SK-N-SH (cell line): ENCODE measurements at regions not wholly inside any gene's neighbourhood (a gene's known extent, or its start where the extent isn't known, plus 50 kb on each side); places are given as distances from the start of the nearest gene placed in this dataset.

ENCODE experiments used
- CTCF ChIA-PET: fragments of 300-600, 350-600 bp; formaldehyde crosslinking; extraction: SDS; loops from one replicate; lab custom pipeline; 2021; lab: Yijun Ruan, JAX
- POLR2A ChIA-PET: fragments of 350-600 bp; sonication (Branson Sonifier 250); formaldehyde crosslinking; extraction: SDS; loops from one replicate; lab custom pipeline; 2020; ENCODE audit warnings: antibody characterized with exemption, inconsistent platforms; lab: Yijun Ruan, JAX
- DNase-seq: peaks from one replicate; pipeline ENCODE4 v3.0.0; 2012
- H2AFZ ChIP-seq: fragments of 200-600 bp; sonication (generic); 2 replicates; pipeline ENCODE4 v1.8.1; 2016; ENCODE audit warnings: antibody characterized with exemption, mild to moderate bottlenecking, low read depth
- H3F3A ChIP-seq: fragments of 200-600 bp; sonication (generic); replicated peaks from 2 replicates; pipeline ENCODE3; 2016; ENCODE audit warnings: antibody characterized with exemption, mild to moderate bottlenecking; ENCODE audit not compliant: insufficient read depth
- H3K27ac ChIP-seq, 2 experiments: fragments of 200-500 bp in 1 of 2; fragments of 200-600 bp in 1 of 2; sonication (Bioruptor generic) in 1 of 2; sonication (generic), shearing (Covaris generic) in 1 of 2; 2 replicates each; pipeline versions ENCODE4 v1.5.1 to v1.6.1; 2014 to 2016; ENCODE audit warnings: low read depth in 2 of 2, inconsistent platforms in 1 of 2, low read length in 1 of 2, mild to moderate bottlenecking in 1 of 2, mixed read lengths in 1 of 2
- H3K27me3 ChIP-seq: fragments of 200-600 bp; sonication (generic), shearing (Covaris generic); 2 replicates; pipeline ENCODE4 v1.6.1; 2016; ENCODE audit warnings: mixed run types; ENCODE audit not compliant: insufficient read depth
- H3K36me3 ChIP-seq, 2 experiments: fragments of 200-500 bp in 1 of 2; fragments of 200-600 bp in 1 of 2; sonication (Bioruptor generic) in 1 of 2; sonication (generic) in 1 of 2; replicated peaks in 1 of 2; 2 replicates each; pipeline versions ENCODE3 to v1.5.1; 2014 to 2016; ENCODE audit warnings: low read length in 1 of 2, mild to moderate bottlenecking in 1 of 2; ENCODE audit not compliant: insufficient read depth in 2 of 2, control insufficient read depth in 1 of 2
- H3K4me1 ChIP-seq, 2 experiments: fragments of 200-500 bp in 1 of 2; fragments of 200-600 bp in 1 of 2; sonication (Bioruptor generic) in 1 of 2; sonication (generic), shearing (Covaris generic) in 1 of 2; 2 replicates each; pipeline versions ENCODE4 v1.5.1 to v1.6.1; 2014 to 2016; ENCODE audit warnings: low read depth in 1 of 2, low read length in 1 of 2, mixed run types in 1 of 2; ENCODE audit not compliant: insufficient read depth in 2 of 2, control insufficient read depth in 1 of 2
- H3K4me2 ChIP-seq: fragments of 200-600 bp; sonication (generic), shearing (Covaris generic); 2 replicates; pipeline ENCODE4 v1.6.1; 2017; ENCODE audit warnings: mixed run types
- H3K4me3 ChIP-seq, 2 experiments: fragments of 200-500 bp in 1 of 2; fragments of 200-600 bp in 1 of 2; sonication (Bioruptor generic) in 1 of 2; sonication (generic), shearing (Covaris generic) in 1 of 2; 2 replicates each; pipeline versions ENCODE4 v1.5.1 to v1.8.1; 2014 to 2016; ENCODE audit warnings: low read depth in 2 of 2, inconsistent platforms in 1 of 2, low read length in 1 of 2, mild to moderate bottlenecking in 1 of 2, mixed read lengths in 1 of 2, moderate library complexity in 1 of 2
- H3K79me2 ChIP-seq: fragments of 200-600 bp; sonication (generic); 2 replicates; pipeline ENCODE4 v1.8.1; 2017; ENCODE audit warnings: mild to moderate bottlenecking; ENCODE audit not compliant: insufficient read depth
- H3K9ac ChIP-seq: fragments of 200-600 bp; sonication (generic); 2 replicates; pipeline ENCODE4 v1.6.1; 2017; ENCODE audit warnings: mixed run types
- H3K9me2 ChIP-seq: fragments of 200-600 bp; sonication (generic); 2 replicates; pipeline ENCODE4 v1.6.1; 2017; ENCODE audit warnings: mixed run types
- H3K9me3 ChIP-seq: fragments of 200-600 bp; sonication (generic); 2 replicates; pipeline ENCODE4 v1.6.1; 2017; ENCODE audit warnings: mixed run types, mild to moderate bottlenecking, moderate library complexity
- H4K20me1 ChIP-seq: fragments of 200-600 bp; sonication (generic); 2 replicates; pipeline ENCODE4 v1.6.1; 2017; ENCODE audit warnings: mild to moderate bottlenecking, mixed run types; ENCODE audit not compliant: insufficient read depth
- CHD2 ChIP-seq: fragments of 150-350 bp; IDR thresholded peaks from 2 replicates; pipeline ENCODE4 v1.6.1; 2018; ENCODE audit warnings: low read length; ENCODE audit not compliant: partially characterized antibody
- CTCF ChIP-seq: fragments of 200-600 bp; sonication (generic); IDR thresholded peaks from 2 replicates; pipeline ENCODE4 v1.6.1; 2017; ENCODE audit warnings: antibody characterized with exemption, mild to moderate bottlenecking, moderate library complexity
- EZH2phosphoT487 ChIP-seq: fragments of 200-600 bp; sonication (generic); IDR thresholded peaks from 2 replicates; pipeline ENCODE4 v1.6.1; 2017; ENCODE audit warnings: low read depth, mixed run types, mild to moderate bottlenecking, antibody characterized with exemption, moderate library complexity, borderline replicate concordance
- FOSL2 ChIP-seq: IDR thresholded peaks from 2 replicates; pipeline ENCODE4 v1.4.0; 2012; ENCODE audit warnings: low read depth, mild to moderate bottlenecking, moderate library complexity, borderline replicate concordance
- GABPA ChIP-seq: IDR thresholded peaks from 2 replicates; pipeline ENCODE4 v1.4.0; 2012; ENCODE audit warnings: low read depth, mild to moderate bottlenecking
- GATA2 ChIP-seq: sonication (generic); formaldehyde crosslinking; IDR thresholded peaks from 2 replicates; pipeline ENCODE4 v1.5.0; 2020; ENCODE audit warnings: mild to moderate bottlenecking, missing genetic modification reagents
- NRF1 ChIP-seq: IDR thresholded peaks from 2 replicates; pipeline ENCODE4 v1.6.1; 2012; ENCODE audit warnings: low read depth, mild to moderate bottlenecking, low read length
- POLR2AphosphoS5 ChIP-seq: IDR thresholded peaks from 2 replicates; pipeline ENCODE4 v1.6.1; 2012; ENCODE audit warnings: low read depth, low read length
- RAD21 ChIP-seq: IDR thresholded peaks from 2 replicates; pipeline ENCODE4 v1.6.1; 2012; ENCODE audit warnings: mild to moderate bottlenecking, low read length
- RCOR1 ChIP-seq: fragments of 150-350 bp; IDR thresholded peaks from 2 replicates; pipeline ENCODE4 v1.6.1; 2017; ENCODE audit warnings: antibody characterized with exemption, low read length
- RFX5 ChIP-seq: IDR thresholded peaks from 2 replicates; pipeline ENCODE4 v1.6.1; 2012; ENCODE audit warnings: mild to moderate bottlenecking, improper control_type of control experiment, low read length
- TAF1 ChIP-seq: IDR thresholded peaks from 2 replicates; pipeline ENCODE4 v1.6.1; 2012; ENCODE audit warnings: low read depth, mild to moderate bottlenecking, low read length, moderate library complexity, borderline replicate concordance
- TCF12 ChIP-seq: IDR thresholded peaks from 2 replicates; pipeline ENCODE4 v1.4.0; 2012
- TEAD4 ChIP-seq: IDR thresholded peaks from 2 replicates; pipeline ENCODE4 v1.4.0; 2012; ENCODE audit warnings: mild to moderate bottlenecking, borderline replicate concordance; ENCODE audit not compliant: insufficient read depth
- ZBTB33 ChIP-seq: IDR thresholded peaks from 2 replicates; pipeline ENCODE4 v1.4.0; 2012; ENCODE audit warnings: low read depth, borderline replicate concordance
- WGBS: methylation state at CpG from one replicate; pipeline ENCODE4 v1.1.6; 2017; ENCODE audit warnings: low lambda C conversion rate; 5-methylcytosine and 5-hydroxymethylcytosine counted together

- TF ChIP-seq CHD2 (no peak), CTCF (no peak), TCF12 (no peak), TAF1 (no peak), FOSL2 (no peak)
- Histone ChIP-seq H3K4me1 (peaks cover 6 to 8% of the 10 kb centered on the region in 2 experiments; a peak in 3 of 4 replicates), H3K9me2 (no peaks in the 10 kb centered on the region), H3K36me3 (no peaks in the 10 kb centered on the region), H3K9me3 (no peaks in the 10 kb centered on the region), H4K20me1 (no peaks in the 10 kb centered on the region), H3F3A (peaks cover 4% of the 10 kb centered on the region), H3K27ac (no peak overlapping the region), H3K4me3 (no peak overlapping the region), H3K4me2 (no peak overlapping the region), H2AFZ (no peak overlapping the region), H3K9ac (no peak overlapping the region), H3K79me2 (peaks cover 16% of the 10 kb centered on the region; the same call in 1 of the 2 replicates), H3K27me3 (no peaks in the 10 kb centered on the region)
- ChIA-PET POLR2A (no interaction called here), CTCF (no interaction called here)
- WGBS = 84% methylated on average over 4 of the region's 4 CpGs
- no peak for DNase-seq
Observed at GRCh38 chr13:33353210-33353609, 67.7 kb upstream of the STARD13 start.

- H3K27me3 ChIP-seq = no peaks in the 10 kb centered on the region
- H3K4me3 ChIP-seq = no peak overlapping the region
- no peaks in the 10 kb centered on the region for H3K9me3 ChIP-seq
- H3K27ac ChIP-seq = no peak overlapping the region
- ChIA-PET POLR2A (no interaction called here), CTCF (no interaction called here)
- DNase-seq = no peak
- TF ChIP-seq ZBTB33 (no peak), TEAD4 (no peak), EZH2phosphoT487 (no peak), POLR2AphosphoS5 (no peak), CHD2 (no peak), RAD21 (no peak), RFX5 (no peak), GABPA (no peak), NRF1 (no peak), RCOR1 (no peak), GATA2 (CRISPR knock-in tag) (no peak)
- no peaks in the 10 kb centered on the region for H4K20me1 ChIP-seq
- H2AFZ ChIP-seq = no peak overlapping the region
- no peak overlapping the region for H3K9ac ChIP-seq
- no peaks in the 10 kb centered on the region for H3K36me3 ChIP-seq
- 87% methylated on average over 4 of the region's 4 CpGs for WGBS
- H3K79me2 ChIP-seq = peaks cover 11% of the 10 kb centered on the region; the same call in 1 of the 2 replicates
- H3F3A ChIP-seq = peaks cover 4% of the 10 kb centered on the region
- no peaks in the 10 kb centered on the region for H3K9me2 ChIP-seq
- H3K4me1 ChIP-seq = peaks cover 6 to 8% of the 10 kb centered on the region in 2 experiments; a peak in 3 of 4 replicates
- H3K4me2 ChIP-seq = no peak overlapping the region
Observed at GRCh38 chr13:33353646-33354045, 68.1 kb upstream of the STARD13 start.
